GM23338 (cell line): ENCODE measurements at regions not wholly inside any gene's neighbourhood (a gene's known extent, or its start where the extent isn't known, plus 50 kb on each side); places are given as distances from the start of the nearest gene placed in this dataset.

Experiments
- ATAC-seq: fragments of 200-7000 bp; cut with Tn5 transposase; 3 replicates; pipeline ENCODE4 v1.9.1; 2020
- DNase-seq: peaks from one replicate; pipeline ENCODE4 v3.0.0-alpha.2; 2015; ENCODE audit warnings: low spot score
- H2AFZ ChIP-seq: fragments of 200-600 bp; sonication (generic); 2 replicates; pipeline ENCODE4 v1.8.0; 2016; ENCODE audit warnings: antibody characterized with exemption, mild to moderate bottlenecking, moderate library complexity
- H3F3A ChIP-seq: fragments of 200-600 bp; sonication (generic); replicated peaks from 2 replicates; pipeline ENCODE4 v1.8.0; 2017; ENCODE audit warnings: antibody characterized with exemption, mixed run types, low read depth
- H3K27ac ChIP-seq: fragments of 200-600 bp; sonication (generic); 2 replicates; pipeline ENCODE4 v1.6.1; 2016; ENCODE audit warnings: low read depth
- H3K27me3 ChIP-seq: fragments of 200-600 bp; sonication (generic); 2 replicates; pipeline ENCODE4 v1.8.0; 2016; ENCODE audit warnings: mild to moderate bottlenecking, mixed run types, moderate library complexity; ENCODE audit not compliant: insufficient read depth
- H3K36me3 ChIP-seq: fragments of 200-600 bp; sonication (generic); 2 replicates; pipeline ENCODE4 v1.8.0; 2016; ENCODE audit warnings: mild to moderate bottlenecking; ENCODE audit not compliant: insufficient read depth
- H3K4me1 ChIP-seq: fragments of 200-600 bp; sonication (generic); 2 replicates; pipeline ENCODE4 v1.8.0; 2016; ENCODE audit warnings: mild to moderate bottlenecking, moderate library complexity; ENCODE audit not compliant: insufficient read depth
- H3K4me2 ChIP-seq: fragments of 200-600 bp; sonication (generic); 2 replicates; pipeline ENCODE4 v1.7.1; 2017; ENCODE audit warnings: mixed run types
- H3K4me3 ChIP-seq: fragments of 200-600 bp; sonication (generic); 2 replicates; pipeline ENCODE4 v1.6.1; 2016; ENCODE audit warnings: mixed run types
- H3K79me2 ChIP-seq: fragments of 200-600 bp; sonication (generic); replicated peaks from 2 replicates; pipeline ENCODE4 v1.8.0; 2017; ENCODE audit warnings: mild to moderate bottlenecking; ENCODE audit not compliant: insufficient read depth
- H3K9me2 ChIP-seq: fragments of 200-600 bp; sonication (generic); 2 replicates; pipeline ENCODE4 v1.8.0; 2017; ENCODE audit not compliant: insufficient read depth
- H4K20me1 ChIP-seq: fragments of 200-600 bp; sonication (generic); replicated peaks from 2 replicates; pipeline ENCODE4 v1.8.0; 2017; ENCODE audit warnings: mild to moderate bottlenecking; ENCODE audit not compliant: insufficient read depth
- H3K27ac Mint-ChIP-seq: 2 replicates; pipeline ENCODE4 v1.8.0; 2020; ENCODE audit warnings: inconsistent platforms, mild to moderate bottlenecking, moderate library complexity, mixed read lengths
- H3K27me3 Mint-ChIP-seq: 3 replicates; pipeline ENCODE4 v1.8.0; 2022; ENCODE audit warnings: low read depth, mild to moderate bottlenecking, moderate library complexity, mixed read lengths, inconsistent platforms; ENCODE audit not compliant: insufficient read depth, poor library complexity
- H3K36me3 Mint-ChIP-seq: 3 replicates; pipeline ENCODE4 v1.8.0; 2021; ENCODE audit warnings: low read depth, mild to moderate bottlenecking, inconsistent platforms, moderate library complexity, mixed read lengths
- H3K4me1 Mint-ChIP-seq: 3 replicates; pipeline ENCODE4 v1.8.0; 2020; ENCODE audit warnings: mild to moderate bottlenecking, inconsistent platforms, mixed read lengths
- H3K4me3 Mint-ChIP-seq: 3 replicates; pipeline ENCODE4 v1.8.0; 2021; ENCODE audit warnings: moderate library complexity, mild to moderate bottlenecking, inconsistent platforms, mixed read lengths
- H3K9me3 Mint-ChIP-seq: 3 replicates; pipeline ENCODE4 v1.8.0; 2020; ENCODE audit warnings: moderate library complexity, mild to moderate bottlenecking, inconsistent platforms, mixed read lengths
- CREB1 ChIP-seq: fragments of 250-450 bp; sonication (Bioruptor Pico); IDR thresholded peaks from 2 replicates; pipeline ENCODE4 v1.5.0; 2020; ENCODE audit warnings: low read depth, mild to moderate bottlenecking, moderate library complexity
- CTCF ChIP-seq, 2 experiments: fragments of 200-600 bp in 1 of 2; sonication (generic) in 1 of 2; conservative IDR thresholded peaks; 2 replicates each; pipeline versions ENCODE4 v1.5.1 to v1.6.1; 2016 to 2017; ENCODE audit warnings: antibody characterized with exemption in 2 of 2, low read depth in 2 of 2, mild to moderate bottlenecking in 2 of 2, moderate library complexity in 1 of 2
- ETS1 ChIP-seq: IDR thresholded peaks from 2 replicates; pipeline ENCODE4 v1.6.1; 2016; ENCODE audit warnings: antibody characterized with exemption
- EZH2 ChIP-seq: fragments of 200-600 bp; sonication (generic); IDR thresholded peaks from one replicate; pipeline ENCODE4 v1.8.0; 2017; ENCODE audit warnings: antibody characterized with exemption, mild to moderate bottlenecking, low read depth; ENCODE audit not compliant: unreplicated experiment
- EZH2phosphoT487 ChIP-seq: fragments of 200-600 bp; sonication (generic); IDR thresholded peaks from one replicate; pipeline ENCODE4 v1.8.1; 2018; ENCODE audit warnings: antibody characterized with exemption; ENCODE audit not compliant: unreplicated experiment
- JUNB ChIP-seq: IDR thresholded peaks from one replicate; pipeline ENCODE4 v1.6.1; 2016; ENCODE audit warnings: antibody characterized with exemption; ENCODE audit not compliant: unreplicated experiment
- POLR2AphosphoS5 ChIP-seq: IDR thresholded peaks from 2 replicates; pipeline ENCODE4 v1.6.1; 2016; ENCODE audit warnings: antibody characterized with exemption, low read depth
- REST ChIP-seq: IDR thresholded peaks from one replicate; pipeline ENCODE4 v1.6.1; 2018; ENCODE audit warnings: antibody characterized with exemption; ENCODE audit not compliant: unreplicated experiment
- STAT1 ChIP-seq: IDR thresholded peaks from one replicate; pipeline ENCODE4 v1.6.1; 2016; ENCODE audit warnings: antibody characterized with exemption; ENCODE audit not compliant: unreplicated experiment
- ZNF114 ChIP-seq: fragments of 250-450 bp; sonication (Bioruptor Pico); IDR thresholded peaks from 2 replicates; pipeline ENCODE4 v1.5.0; 2020; ENCODE audit warnings: mild to moderate bottlenecking, moderate library complexity
- ZNF331 ChIP-seq: fragments of 250-450 bp; sonication (Bioruptor Pico); IDR thresholded peaks from 2 replicates; pipeline ENCODE4 v1.5.0; 2020; ENCODE audit warnings: low read depth, mild to moderate bottlenecking, moderate library complexity
- ZNF462 ChIP-seq: fragments of 250-450 bp; sonication (Bioruptor Pico); IDR thresholded peaks from 2 replicates; pipeline ENCODE4 v1.5.0; 2020; ENCODE audit warnings: mild to moderate bottlenecking, moderate library complexity

GRCh38 chr5:120923026-120923425, 458.9 kb downstream of the PRR16 start:
- no peaks in the 10 kb centered on the region for H3K27me3 Mint-ChIP-seq
- H3F3A ChIP-seq: no peaks in the 10 kb centered on the region
- H3K4me2 ChIP-seq: no peak overlapping the region
- H3K27ac ChIP-seq: no peak overlapping the region
- H3K4me1 Mint-ChIP-seq: peaks cover 6% of the 10 kb centered on the region; the same call in 2 of the 3 replicates
- no peaks in the 10 kb centered on the region for H3K9me3 Mint-ChIP-seq
- H3K4me3 ChIP-seq: no peak overlapping the region
- no peaks in the 10 kb centered on the region for H3K9me2 ChIP-seq
- ATAC-seq (no peak), DNase-seq (no peak)
- no peaks in the 10 kb centered on the region for H4K20me1 ChIP-seq
- peaks cover 7% of the 10 kb centered on the region; the same call in 1 of the 2 replicates for H3K4me1 ChIP-seq
- H3K36me3 Mint-ChIP-seq: no peaks in the 10 kb centered on the region
- no peak overlapping the region for H2AFZ ChIP-seq
- no peak overlapping the region for H3K4me3 Mint-ChIP-seq
- H3K27ac Mint-ChIP-seq: no peak overlapping the region
- H3K36me3 ChIP-seq: no peaks in the 10 kb centered on the region
- TF ChIP-seq EZH2 (no peak), ZNF462 (CRISPR knock-in tag) (no peak), CTCF (conservative IDR thresholded peaks at IDR 0.05; ENCODE audit: low read depth in 2 of 2) (no peak), CREB1 (CRISPR knock-in tag) (no peak), ZNF331 (no peak), JUNB (no peak), REST (no peak), ZNF114 (CRISPR knock-in tag) (no peak), EZH2phosphoT487 (no peak), ETS1 (no peak), POLR2AphosphoS5 (no peak), STAT1 (no peak)
- no peaks in the 10 kb centered on the region for H3K27me3 ChIP-seq
- H3K79me2 ChIP-seq: no peaks in the 10 kb centered on the region
